A549 (cell line): ENCODE measurements at regions not wholly inside any gene's neighbourhood (a gene's known extent, or its start where the extent isn't known, plus 50 kb on each side); places are given as distances from the start of the nearest gene placed in this dataset.

ENCODE experiments used
- CBX8 ChIP-seq: fragments of 200-600 bp; sonication (generic); IDR thresholded peaks from 2 replicates; pipeline ENCODE4 v1.6.1; 2016
- CHD4 ChIP-seq: fragments of 200-600 bp; sonication (generic); IDR thresholded peaks from 2 replicates; pipeline ENCODE4 v1.6.1; 2016; ENCODE audit warnings: antibody characterized with exemption, mild to moderate bottlenecking, borderline replicate concordance
- EP300 ChIP-seq, 2 experiments: fragments of >200 bp; sonication (Bioruptor Twin); formaldehyde crosslinking; IDR thresholded peaks; 2 replicates in 1 of 2; 3 replicates in 1 of 2; pipeline ENCODE4 v1.6.1; 2016 to 2017
- HOXB5 ChIP-seq: fragments of 250-450 bp; sonication (Bioruptor Pico); IDR thresholded peaks from 2 replicates; pipeline ENCODE4 v1.5.0; 2020; ENCODE audit warnings: mild to moderate bottlenecking, moderate library complexity
- NR3C1 ChIP-seq: fragments of >200 bp; sonication (Bioruptor Twin); formaldehyde crosslinking; IDR thresholded peaks from 3 replicates; pipeline ENCODE4 v1.6.1; 2017
- POLR2A ChIP-seq: IDR thresholded peaks from 2 replicates; pipeline ENCODE4 v1.6.1; 2012; ENCODE audit warnings: mild to moderate bottlenecking, low read length
- RAD21 ChIP-seq, 2 experiments: fragments of >200 bp in 1 of 2; sonication (Bioruptor Twin) in 1 of 2; formaldehyde crosslinking in 1 of 2; IDR thresholded peaks in 1 of 2; conservative IDR thresholded peaks in 1 of 2; 2 replicates in 1 of 2; 3 replicates in 1 of 2; pipeline ENCODE4 v1.6.1; 2012 to 2018; ENCODE audit warnings: inconsistent platforms in 1 of 2
- TF ChIP-seq, protein P1 (sequence below): fragments of >200 bp; sonication (Bioruptor Twin); formaldehyde crosslinking; IDR thresholded peaks from 3 replicates; pipeline ENCODE4 v1.5.1; 2016
- TF ChIP-seq, protein P2 (sequence below): fragments of 450-650 bp; IDR thresholded peaks from 2 replicates; pipeline ENCODE4 v1.6.1; 2014; ENCODE audit warnings: antibody characterized with exemption

GRCh38 chr6:48610846-48611245, 499.8 kb upstream of the PTCHD4 start:
- TF ChIP-seq POLR2A (no peak), NR3C1 (no peak), HOXB5 (CRISPR knock-in tag) (no peak), RAD21 (conservative IDR thresholded peaks at IDR 0.05 in 1 of 2, IDR thresholded peaks at IDR 0.05 in 1 of 2) (no peak), CHD4 (no peak), EP300 (IDR thresholded peaks at IDR 0.05) (no peak), CBX8 (no peak)
- TF ChIP-seq, protein P1, sequence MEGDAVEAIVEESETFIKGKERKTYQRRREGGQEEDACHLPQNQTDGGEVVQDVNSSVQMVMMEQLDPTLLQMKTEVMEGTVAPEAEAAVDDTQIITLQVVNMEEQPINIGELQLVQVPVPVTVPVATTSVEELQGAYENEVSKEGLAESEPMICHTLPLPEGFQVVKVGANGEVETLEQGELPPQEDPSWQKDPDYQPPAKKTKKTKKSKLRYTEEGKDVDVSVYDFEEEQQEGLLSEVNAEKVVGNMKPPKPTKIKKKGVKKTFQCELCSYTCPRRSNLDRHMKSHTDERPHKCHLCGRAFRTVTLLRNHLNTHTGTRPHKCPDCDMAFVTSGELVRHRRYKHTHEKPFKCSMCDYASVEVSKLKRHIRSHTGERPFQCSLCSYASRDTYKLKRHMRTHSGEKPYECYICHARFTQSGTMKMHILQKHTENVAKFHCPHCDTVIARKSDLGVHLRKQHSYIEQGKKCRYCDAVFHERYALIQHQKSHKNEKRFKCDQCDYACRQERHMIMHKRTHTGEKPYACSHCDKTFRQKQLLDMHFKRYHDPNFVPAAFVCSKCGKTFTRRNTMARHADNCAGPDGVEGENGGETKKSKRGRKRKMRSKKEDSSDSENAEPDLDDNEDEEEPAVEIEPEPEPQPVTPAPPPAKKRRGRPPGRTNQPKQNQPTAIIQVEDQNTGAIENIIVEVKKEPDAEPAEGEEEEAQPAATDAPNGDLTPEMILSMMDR = no peak
- TF ChIP-seq, protein P2, sequence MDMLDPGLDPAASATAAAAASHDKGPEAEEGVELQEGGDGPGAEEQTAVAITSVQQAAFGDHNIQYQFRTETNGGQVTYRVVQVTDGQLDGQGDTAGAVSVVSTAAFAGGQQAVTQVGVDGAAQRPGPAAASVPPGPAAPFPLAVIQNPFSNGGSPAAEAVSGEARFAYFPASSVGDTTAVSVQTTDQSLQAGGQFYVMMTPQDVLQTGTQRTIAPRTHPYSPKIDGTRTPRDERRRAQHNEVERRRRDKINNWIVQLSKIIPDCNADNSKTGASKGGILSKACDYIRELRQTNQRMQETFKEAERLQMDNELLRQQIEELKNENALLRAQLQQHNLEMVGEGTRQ = no peak
